ENCODE measurements at regions not wholly inside any gene's neighbourhood (a gene's known extent, or its start where the extent isn't known, plus 50 kb on each side); places are given as distances from the start of the nearest gene placed in this dataset.
A peak's percentile ranks its signal among the peaks of the same experiment; 100 is the strongest.

- TF ChIP-seq ZNF592 (IDR thresholded peaks at IDR 0.05) (0 out of 2 replicates have a peak, but pooled peaks have one; percentile 18), WHSC1 (IDR thresholded peaks at IDR 0.05; ENCODE audit: low read length) (no peak), BRD9 (IDR thresholded peaks at IDR 0.05; ENCODE audit: low read depth, partially characterized antibody) (peak; percentile 67), MCM2 (IDR thresholded peaks at IDR 0.05; ENCODE audit: low read depth) (no peak), MECOM (CRISPR knock-in tag; IDR thresholded peaks at IDR 0.05) (peak; percentile 76; the same call in 1 of the 2 replicates), MXI1 (IDR thresholded peaks at IDR 0.05; ENCODE audit: low read depth, low read length) (peak; percentile 74; the same call in 1 of the 2 replicates), ARID1B (IDR thresholded peaks at IDR 0.05) (peak; percentile 100), ELF4 (CRISPR knock-in tag; IDR thresholded peaks at IDR 0.05) (peak; percentile 68), YBX1 (IDR thresholded peaks at IDR 0.05) (no peak), ZNF431 (CRISPR knock-in tag; IDR thresholded peaks at IDR 0.05) (peak; percentile 34; the same call in 1 of the 2 replicates), SRSF1 (IDR thresholded peaks at IDR 0.05; ENCODE audit: low read depth, low read length) (no peak), NFATC3 (IDR thresholded peaks at IDR 0.05) (peak; percentile 81; the same call in 1 of the 2 replicates), ZNF384 (IDR thresholded peaks at IDR 0.05; ENCODE audit: low read depth, low read length) (no peak; the same call in 1 of the 2 replicates), ZBTB40 (IDR thresholded peaks at IDR 0.05) (peak; percentile 99), ZBTB40 (CRISPR knock-in tag; IDR thresholded peaks at IDR 0.05) (peak; percentile 99), FOS (IDR thresholded peaks at IDR 0.05; ENCODE audit: extremely low read depth, insufficient read length) (no peak), ZNF174 (CRISPR knock-in tag; IDR thresholded peaks at IDR 0.05) (no peak)
Observed at GRCh38 chr6:163776906-163777686, 362.6 kb downstream of the QKI start (continued).

Data from K562 (cell line).